A549 (cell line): ENCODE measurements at regions not wholly inside any gene's neighbourhood (a gene's known extent, or its start where the extent isn't known, plus 50 kb on each side); places are given as distances from the start of the nearest gene placed in this dataset.
A peak's percentile ranks its signal among the peaks of the same experiment; 100 is the strongest.

ENCODE experiments used
- ATAC-seq, 2 experiments: fragments of 200-7000 bp in 1 of 2; fragments of >200 bp in 1 of 2; cut with Nextera tagmentation in 1 of 2; cut with Tn5 transposase in 1 of 2; 3 replicates each; pipeline versions ENCODE4 v1.8.0 to v1.9.1; 2018 to 2020; ENCODE audit warnings: mild to moderate bottlenecking in 1 of 2, moderate library complexity in 1 of 2
- CTCF ChIA-PET: fragments of 300-600 bp; sonication (Branson Sonifier 250); formaldehyde crosslinking; extraction: SDS; loops from one replicate; lab custom pipeline; 2021; ENCODE audit warnings: antibody characterized with exemption, inconsistent platforms; lab: Yijun Ruan, JAX
- POLR2A ChIA-PET: fragments of 350-600 bp; formaldehyde crosslinking; extraction: SDS; loops from one replicate; lab custom pipeline; 2021; ENCODE audit warnings: antibody characterized with exemption, inconsistent platforms; lab: Yijun Ruan, JAX
- DNase-seq, 2 experiments: peaks; one replicate each; pipeline versions ENCODE4 v3.0.0 to v3.0.0-alpha.2; 2011 to 2016; ENCODE audit warnings: low read depth in 1 of 2, low spot score in 1 of 2
- FAIRE-seq: peaks from 2 replicates; lab custom pipeline; 2011; peaks lifted over from hg19 to GRCh38; lab: Jason Lieb, UNC
- H3K27ac ChIP-seq, 2 experiments: fragments of >200 bp; sonication (Bioruptor Twin); formaldehyde crosslinking; 3 replicates each; pipeline ENCODE4 v1.5.1; 2016 to 2017
- H3K4me1 ChIP-seq: fragments of >200 bp; sonication (Bioruptor Twin); formaldehyde crosslinking; 3 replicates; pipeline ENCODE4 v1.6.1; 2016
- H3K4me2 ChIP-seq: fragments of >200 bp; sonication (Bioruptor Twin); formaldehyde crosslinking; 3 replicates; pipeline ENCODE4 v1.6.1; 2016
- H3K4me3 ChIP-seq: fragments of >200 bp; sonication (Bioruptor Twin); formaldehyde crosslinking; 3 replicates; pipeline ENCODE4 v1.5.1; 2016
- H3K9me3 ChIP-seq: fragments of >200 bp; sonication (Bioruptor Twin); formaldehyde crosslinking; 3 replicates; pipeline ENCODE4 v1.6.1; 2016
- CBX2 ChIP-seq: fragments of 200-600 bp; sonication (generic); IDR thresholded peaks from 2 replicates; pipeline ENCODE4 v1.6.1; 2016; ENCODE audit warnings: low read depth, mild to moderate bottlenecking, borderline replicate concordance
- CEBPB ChIP-seq, 2 experiments: fragments of >200 bp in 1 of 2; sonication (Bioruptor Twin) in 1 of 2; formaldehyde crosslinking in 1 of 2; IDR thresholded peaks; 2 replicates each; pipeline ENCODE4 v1.6.1; 2012 to 2016
- CHD2 ChIP-seq: fragments of 150-350 bp; IDR thresholded peaks from 2 replicates; pipeline ENCODE4 v1.6.1; 2014; ENCODE audit warnings: low read length; ENCODE audit not compliant: partially characterized antibody
- E2F6 ChIP-seq: IDR thresholded peaks from 2 replicates; pipeline ENCODE4 v1.6.1; 2012; ENCODE audit warnings: low read depth, borderline replicate concordance
- EHF ChIP-seq: fragments of 250-450 bp; sonication (Bioruptor Pico); IDR thresholded peaks from 2 replicates; pipeline ENCODE4 v1.5.0; 2020; ENCODE audit warnings: mild to moderate bottlenecking
- EHMT2 ChIP-seq: fragments of 200-600 bp; sonication (generic); IDR thresholded peaks from 2 replicates; pipeline ENCODE4 v1.6.1; 2016; ENCODE audit warnings: antibody characterized with exemption, low read depth, mild to moderate bottlenecking, moderate library complexity
- ESRRA ChIP-seq: fragments of 150-350 bp; IDR thresholded peaks from 2 replicates; pipeline ENCODE4 v1.6.1; 2014; ENCODE audit warnings: mild to moderate bottlenecking, low read length, borderline replicate concordance
- HEYL ChIP-seq: fragments of 250-450 bp; sonication (Bioruptor Pico); IDR thresholded peaks from 2 replicates; pipeline ENCODE4 v1.8.0; 2021; ENCODE audit warnings: mild to moderate bottlenecking, moderate library complexity
- HOXB13 ChIP-seq: fragments of 250-450 bp; sonication (Bioruptor Pico); IDR thresholded peaks from 2 replicates; pipeline ENCODE4 v1.5.0; 2020; ENCODE audit warnings: low read depth, mild to moderate bottlenecking, moderate library complexity
- KDM1A ChIP-seq: fragments of 200-600 bp; sonication (generic); IDR thresholded peaks from 2 replicates; pipeline ENCODE4 v1.6.1; 2016; ENCODE audit warnings: low read depth, mild to moderate bottlenecking
- MAZ ChIP-seq: fragments of 150-350 bp; IDR thresholded peaks from 2 replicates; pipeline ENCODE4 v1.6.1; 2014; ENCODE audit warnings: antibody characterized with exemption, low read depth, low read length, borderline replicate concordance
- PHF8 ChIP-seq: fragments of 200-600 bp; sonication (generic); IDR thresholded peaks from 2 replicates; pipeline ENCODE4 v1.6.1; 2016; ENCODE audit warnings: low read depth, mild to moderate bottlenecking, antibody characterized with exemption, moderate library complexity, borderline replicate concordance
- POLR2A ChIP-seq: IDR thresholded peaks from 2 replicates; pipeline ENCODE4 v1.6.1; 2012; ENCODE audit warnings: mild to moderate bottlenecking, low read length
- RAD21 ChIP-seq, 2 experiments: fragments of >200 bp in 1 of 2; sonication (Bioruptor Twin) in 1 of 2; formaldehyde crosslinking in 1 of 2; IDR thresholded peaks in 1 of 2; conservative IDR thresholded peaks in 1 of 2; 2 replicates in 1 of 2; 3 replicates in 1 of 2; pipeline ENCODE4 v1.6.1; 2012 to 2018; ENCODE audit warnings: inconsistent platforms in 1 of 2
- REST ChIP-seq: fragments of 200-600 bp; sonication (generic); IDR thresholded peaks from 2 replicates; pipeline ENCODE4 v1.6.1; 2016; ENCODE audit warnings: antibody characterized with exemption, mild to moderate bottlenecking, moderate library complexity
- RNF2 ChIP-seq: fragments of 200-600 bp; sonication (generic); IDR thresholded peaks from 2 replicates; pipeline ENCODE4 v1.6.1; 2016; ENCODE audit warnings: low read depth, mild to moderate bottlenecking, antibody characterized with exemption, moderate library complexity, borderline replicate concordance
- SREBF2 ChIP-seq: fragments of 450-650 bp; IDR thresholded peaks from 2 replicates; pipeline ENCODE4 v1.6.1; 2014; ENCODE audit warnings: mild to moderate bottlenecking, moderate library complexity
- TP53 ChIP-seq: fragments of 250-450 bp; sonication (Bioruptor Pico); IDR thresholded peaks from 2 replicates; pipeline ENCODE4 v1.5.0; 2021; ENCODE audit warnings: mild to moderate bottlenecking, moderate library complexity
- USF2 ChIP-seq: fragments of 450-650 bp; IDR thresholded peaks from 2 replicates; pipeline ENCODE4 v1.6.1; 2014; ENCODE audit warnings: antibody characterized with exemption
- ZFP36 ChIP-seq: fragments of 450-650 bp; IDR thresholded peaks from 2 replicates; pipeline ENCODE4 v1.6.1; 2014; ENCODE audit warnings: borderline replicate concordance; ENCODE audit not compliant: partially characterized antibody
- ZSCAN20 ChIP-seq: fragments of 250-450 bp; sonication (Bioruptor Pico); IDR thresholded peaks from 2 replicates; pipeline ENCODE4 v1.8.0; 2022; ENCODE audit warnings: mild to moderate bottlenecking, moderate library complexity
- WGBS: methylation state at CpG from one replicate; pipeline ENCODE4 v1.1.6; 2017; ENCODE audit errors: missing lambda C conversion rate; 5-methylcytosine and 5-hydroxymethylcytosine counted together

- Histone ChIP-seq H3K9me3 (peaks cover 13% of the 10 kb centered on the region), H3K27ac (no peak overlapping the region), H3K4me3 (no peak overlapping the region), H3K4me2 (no peak overlapping the region), H3K4me1 (no peaks in the 10 kb centered on the region)
- DNase-seq = peak in 1 of 2 experiments; percentile 10
- no peak for FAIRE-seq
- TF ChIP-seq EHF (CRISPR knock-in tag) = no peak
- peak; percentile 66 for TF ChIP-seq ZFP36
- whole genome bisulfite sequencing = 9% methylated on average over 1 of the region's 1 CpG
- ATAC-seq = no peak
- ChIA-PET POLR2A (no interaction called here), CTCF (no interaction called here)
Measured at GRCh38 chr14:66216763-66217162, 269.4 kb upstream of the CCDC196 start.

- no peak for DNase-seq
- TF ChIP-seq RNF2 (no peak), E2F6 (no peak), HOXB13 (CRISPR knock-in tag) (no peak), PHF8 (no peak), CBX2 (no peak), POLR2A (no peak), MAZ (no peak), EHMT2 (no peak), CHD2 (no peak), RAD21 (conservative IDR thresholded peaks at IDR 0.05 in 1 of 2, IDR thresholded peaks at IDR 0.05 in 1 of 2) (no peak), KDM1A (no peak), REST (no peak), CEBPB (IDR thresholded peaks at IDR 0.05) (no peak), ESRRA (no peak), HEYL (CRISPR knock-in tag) (no peak), SREBF2 (no peak), USF2 (no peak), ZSCAN20 (no peak), TP53 (CRISPR knock-in tag) (no peak)
- TF ChIP-seq, all 56 proteins: peak for 0
- H3K27ac ChIP-seq = no peak overlapping the region
- peaks cover 13% of the 10 kb centered on the region; the same call in 2 of the 3 replicates for H3K9me3 ChIP-seq
- POLR2A ChIA-PET = no interaction called here
- H3K4me2 ChIP-seq = no peak overlapping the region
- CTCF ChIA-PET = interaction anchor here (0.9 to 1.1 kb wide), 2 partner anchors 12 to 14 kb away, joined by 3 to 4 read pairs; no protein-coding TSS in a partner anchor
- ATAC-seq (no peak), FAIRE-seq (no peak)
- 13% methylated on average over 3 of the region's 3 CpGs for WGBS
- H3K4me3 ChIP-seq = no peak overlapping the region
- no peaks in the 10 kb centered on the region for H3K4me1 ChIP-seq
Measured at GRCh38 chr14:66219886-66220285, 266.3 kb upstream of the CCDC196 start.
